ENCODE measurements at regions not wholly inside any gene's neighbourhood (a gene's known extent, or its start where the extent isn't known, plus 50 kb on each side); places are given as distances from the start of the nearest gene placed in this dataset.

- TF ChIP-seq FOXP2 (optimal IDR thresholded peaks at IDR 0.05; ENCODE audit: borderline replicate concordance, extremely low read depth, extremely low read length, insufficient read depth) (no peak), TAF1 (IDR thresholded peaks at IDR 0.05; ENCODE audit: borderline replicate concordance, insufficient read depth, low read length) (no peak), SIN3A (IDR thresholded peaks at IDR 0.05; ENCODE audit: borderline replicate concordance, insufficient read depth, low read length) (no peak), REST (IDR thresholded peaks at IDR 0.05; ENCODE audit: insufficient read depth in 1 of 2, low read depth in 2 of 2, low read length in 2 of 2) (no peak), POLR2AphosphoS5 (IDR thresholded peaks at IDR 0.05; ENCODE audit: low read depth, low read length) (no peak)
Measured at GRCh38 chr11:27281276-27281675, 81.7 kb downstream of the CCDC34 start.

- TF ChIP-seq FOXP2 (optimal IDR thresholded peaks at IDR 0.05; ENCODE audit: borderline replicate concordance, extremely low read depth, extremely low read length, insufficient read depth) = no peak
- peak; percentile 43; the same call in 1 of the 2 replicates for TF ChIP-seq POLR2AphosphoS5 (IDR thresholded peaks at IDR 0.05; ENCODE audit: low read depth, low read length)
Measured at GRCh38 chr11:27280140-27280539, 82.9 kb downstream of the CCDC34 start.

- TF ChIP-seq SIN3A (IDR thresholded peaks at IDR 0.05; ENCODE audit: borderline replicate concordance, insufficient read depth, low read length) = no peak
- TF ChIP-seq FOXP2 (optimal IDR thresholded peaks at IDR 0.05; ENCODE audit: borderline replicate concordance, extremely low read depth, extremely low read length, insufficient read depth) = no peak
- TF ChIP-seq REST (IDR thresholded peaks at IDR 0.05; ENCODE audit: insufficient read depth in 1 of 2, low read depth in 2 of 2, low read length in 2 of 2) = no peak
- TF ChIP-seq POLR2AphosphoS5 (IDR thresholded peaks at IDR 0.05; ENCODE audit: low read depth, low read length) = no peak
- no peak for TF ChIP-seq TAF1 (IDR thresholded peaks at IDR 0.05; ENCODE audit: borderline replicate concordance, insufficient read depth, low read length)
Measured at GRCh38 chr11:27279460-27279859, 83.6 kb downstream of the CCDC34 start.

GRCh38 chr11:27277843-27278242 is 85.2 kb downstream of the CCDC34 start:
- TF ChIP-seq TAF1 (IDR thresholded peaks at IDR 0.05; ENCODE audit: borderline replicate concordance, insufficient read depth, low read length) (no peak), SIN3A (IDR thresholded peaks at IDR 0.05; ENCODE audit: borderline replicate concordance, insufficient read depth, low read length) (no peak), FOXP2 (optimal IDR thresholded peaks at IDR 0.05; ENCODE audit: borderline replicate concordance, extremely low read depth, extremely low read length, insufficient read depth) (no peak)

- TF ChIP-seq TAF1 (IDR thresholded peaks at IDR 0.05; ENCODE audit: borderline replicate concordance, insufficient read depth, low read length) (no peak), REST (IDR thresholded peaks at IDR 0.05; ENCODE audit: insufficient read depth in 1 of 2, low read depth in 2 of 2, low read length in 2 of 2) (no peak), FOXP2 (optimal IDR thresholded peaks at IDR 0.05; ENCODE audit: borderline replicate concordance, extremely low read depth, extremely low read length, insufficient read depth) (no peak), POLR2AphosphoS5 (IDR thresholded peaks at IDR 0.05; ENCODE audit: low read depth, low read length) (no peak), SIN3A (IDR thresholded peaks at IDR 0.05; ENCODE audit: borderline replicate concordance, insufficient read depth, low read length) (no peak)
Measured at GRCh38 chr11:27276141-27276540, 86.9 kb downstream of the CCDC34 start.

- TF ChIP-seq TAF1 (IDR thresholded peaks at IDR 0.05; ENCODE audit: borderline replicate concordance, insufficient read depth, low read length) (no peak), SIN3A (IDR thresholded peaks at IDR 0.05; ENCODE audit: borderline replicate concordance, insufficient read depth, low read length) (no peak), FOXP2 (optimal IDR thresholded peaks at IDR 0.05; ENCODE audit: borderline replicate concordance, extremely low read depth, extremely low read length, insufficient read depth) (no peak), REST (IDR thresholded peaks at IDR 0.05; ENCODE audit: insufficient read depth in 1 of 2, low read depth in 2 of 2, low read length in 2 of 2) (no peak), POLR2AphosphoS5 (IDR thresholded peaks at IDR 0.05; ENCODE audit: low read depth, low read length) (no peak)
Measured at GRCh38 chr11:27274854-27275395, 88.1 kb downstream of the CCDC34 start.
